ENCODE measurements at regions not wholly inside any gene's neighbourhood (a gene's known extent, or its start where the extent isn't known, plus 50 kb on each side); places are given as distances from the start of the nearest gene placed in this dataset.

- Histone ChIP-seq H3K4me2 (ENCODE audit: control insufficient read depth, extremely low read depth, insufficient read depth, low read depth, low read length) (no peak overlapping the region), H3K27me3 (ENCODE audit: control insufficient read depth, extremely low read depth, insufficient read depth, low read length) (no peaks in the 10 kb centered on the region), H3K4me1 (ENCODE audit: control insufficient read depth, extremely low read depth, insufficient read depth, low read length) (no peaks in the 10 kb centered on the region), H3K36me3 (ENCODE audit: control insufficient read depth in 2 of 2, extremely low read depth in 1 of 2, insufficient read depth in 2 of 2, low read length in 2 of 2) (no peaks in the 10 kb centered on the region), H3K9me1 (ENCODE audit: control insufficient read depth, extremely low read depth, insufficient read depth, low read length) (no peaks in the 10 kb centered on the region), H4K20me1 (ENCODE audit: control insufficient read depth, extremely low read depth, insufficient read depth, low read length) (no peaks in the 10 kb centered on the region), H3K27ac (ENCODE audit: control insufficient read depth, insufficient read depth, low read length) (no peak overlapping the region), H3K9me3 (ENCODE audit: control insufficient read depth, low read depth, low read length) (no peaks in the 10 kb centered on the region), H3K79me2 (ENCODE audit: control insufficient read depth, insufficient read depth, low read length) (no peaks in the 10 kb centered on the region), H3K4me3 (ENCODE audit: control insufficient read depth in 2 of 3, extremely low read depth in 1 of 3, insufficient read depth in 2 of 3, low read depth in 1 of 3, low read length in 3 of 3) (no peak overlapping the region), H2AFZ (ENCODE audit: control insufficient read depth, low read length) (no peak overlapping the region), H3K9ac (ENCODE audit: control insufficient read depth, extremely low read depth, insufficient read depth, low read length) (no peak overlapping the region)
- DNase-seq (ENCODE audit: low read depth, low spot score) (no peak), FAIRE-seq (no peak)
- no peak for TF ChIP-seq EZH2 (IDR thresholded peaks at IDR 0.05; ENCODE audit: low read length)
- TF ChIP-seq CTCF (optimal IDR thresholded peaks at IDR 0.05 in 1 of 3, IDR thresholded peaks at IDR 0.05 in 1 of 3, conservative IDR thresholded peaks at IDR 0.05 in 1 of 3; ENCODE audit: extremely low read depth in 1 of 3, insufficient read depth in 2 of 3, low read length in 3 of 3): no peak
- dilution Hi-C loops (cut with MboI; ENCODE audit: extremely low pct_ligation_motif_present, low sequenced_read_pairs): no loop called here
Observed at GRCh38 chr3:74434406-74434805, 180.1 kb downstream of the CNTN3 start.

DNA sequence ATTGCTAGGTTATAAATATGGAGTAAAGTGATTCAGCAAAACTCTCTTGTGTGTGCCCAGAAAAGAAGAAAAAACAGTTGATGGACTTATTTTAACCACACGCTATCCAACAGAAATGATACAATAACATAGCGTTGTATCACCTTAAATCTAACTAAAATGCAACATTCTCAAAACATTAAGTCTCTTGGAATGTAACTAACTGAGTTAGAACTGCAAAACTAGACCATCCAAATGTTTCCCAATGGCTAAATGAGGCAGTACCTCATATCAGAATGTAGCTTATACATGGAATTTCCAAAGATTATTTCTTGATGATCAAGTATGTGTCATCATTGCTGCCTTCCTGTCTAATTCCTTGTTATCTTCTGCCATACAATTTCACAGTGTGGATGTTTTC is 187.9 kb downstream of the CNTN3 start:
- no peaks in the 10 kb centered on the region for H3K36me3 ChIP-seq (ENCODE audit: control insufficient read depth in 2 of 2, extremely low read depth in 1 of 2, insufficient read depth in 2 of 2, low read length in 2 of 2)
- no peaks in the 10 kb centered on the region for H3K27me3 ChIP-seq (ENCODE audit: control insufficient read depth, extremely low read depth, insufficient read depth, low read length)
- H3K9ac ChIP-seq (ENCODE audit: control insufficient read depth, extremely low read depth, insufficient read depth, low read length): no peak overlapping the region
- H3K9me1 ChIP-seq (ENCODE audit: control insufficient read depth, extremely low read depth, insufficient read depth, low read length): no peaks in the 10 kb centered on the region
- peaks cover 2% of the 10 kb centered on the region for H3K9me3 ChIP-seq (ENCODE audit: control insufficient read depth, low read depth, low read length)
- H3K4me3 ChIP-seq (ENCODE audit: control insufficient read depth in 2 of 3, extremely low read depth in 1 of 3, insufficient read depth in 2 of 3, low read depth in 1 of 3, low read length in 3 of 3): no peak overlapping the region
- DNase-seq (ENCODE audit: low read depth, low spot score) (no peak), FAIRE-seq (no peak)
- no peak for TF ChIP-seq CTCF (optimal IDR thresholded peaks at IDR 0.05 in 1 of 3, IDR thresholded peaks at IDR 0.05 in 1 of 3, conservative IDR thresholded peaks at IDR 0.05 in 1 of 3; ENCODE audit: extremely low read depth in 1 of 3, insufficient read depth in 2 of 3, low read length in 3 of 3)
- no peak for TF ChIP-seq EZH2 (IDR thresholded peaks at IDR 0.05; ENCODE audit: low read length)
- H3K27ac ChIP-seq (ENCODE audit: control insufficient read depth, insufficient read depth, low read length): no peak overlapping the region
- H2AFZ ChIP-seq (ENCODE audit: control insufficient read depth, low read length): no peak overlapping the region
- dilution Hi-C loops (cut with MboI; ENCODE audit: extremely low pct_ligation_motif_present, low sequenced_read_pairs): no loop called here
- no peak overlapping the region for H3K4me2 ChIP-seq (ENCODE audit: control insufficient read depth, extremely low read depth, insufficient read depth, low read depth, low read length)
- H3K79me2 ChIP-seq (ENCODE audit: control insufficient read depth, insufficient read depth, low read length): no peaks in the 10 kb centered on the region
- no peaks in the 10 kb centered on the region for H3K4me1 ChIP-seq (ENCODE audit: control insufficient read depth, extremely low read depth, insufficient read depth, low read length)
- no peaks in the 10 kb centered on the region for H4K20me1 ChIP-seq (ENCODE audit: control insufficient read depth, extremely low read depth, insufficient read depth, low read length)
